ENCODE measurements at regions not wholly inside any gene's neighbourhood (a gene's known extent, or its start where the extent isn't known, plus 50 kb on each side); places are given as distances from the start of the nearest gene placed in this dataset.
A peak's percentile ranks its signal among the peaks of the same experiment; 100 is the strongest.
"Not testable (repeated sequence)": the region's sequence is repeated elsewhere in the genome, so short reads cannot be mapped to it uniquely, and the experiment has no call there.

DNA sequence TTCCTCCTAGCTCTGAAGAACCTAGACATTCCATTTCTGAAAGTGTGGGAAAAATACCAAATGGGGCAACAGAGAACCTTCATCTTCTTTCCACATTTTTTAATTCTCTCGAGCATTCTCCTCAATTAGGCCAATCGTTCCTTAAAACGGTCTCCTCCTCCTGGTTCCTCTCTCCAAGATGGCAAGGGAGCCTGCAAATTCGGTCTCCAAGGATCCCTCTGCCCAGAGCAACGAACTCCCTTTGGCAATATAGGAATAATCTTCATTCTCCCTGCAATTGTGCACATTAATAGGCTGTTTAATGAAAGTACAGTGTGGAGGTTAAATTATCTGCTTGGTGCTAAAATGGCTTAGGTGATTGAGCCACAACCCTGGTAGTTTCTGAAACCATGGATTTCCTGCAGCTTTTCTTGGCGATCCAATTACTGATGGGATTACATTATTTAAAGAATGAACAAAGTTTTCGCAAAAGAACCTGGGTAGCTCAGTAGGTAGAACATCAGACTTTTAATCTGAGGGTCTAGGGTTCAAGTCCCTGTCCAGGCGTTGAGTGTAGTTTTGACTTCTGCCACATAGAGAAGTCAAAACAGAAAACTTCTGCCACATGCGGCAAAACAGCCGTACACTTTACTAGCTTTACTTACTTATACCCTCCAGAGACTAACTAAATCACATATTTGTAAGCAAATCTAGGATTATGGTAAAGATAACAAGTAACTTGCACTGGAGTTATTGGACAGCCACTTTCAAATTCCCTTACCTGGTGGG, 102.9 kb upstream of the ZNF184 start:
- H3K36me3 ChIP-seq (ENCODE audit: insufficient read depth, low read depth, low read length): no peaks in the 10 kb centered on the region
- no peaks in the 10 kb centered on the region for H3K9me3 ChIP-seq (ENCODE audit: insufficient read depth, low read depth, low read length)
- H3K4me3 ChIP-seq (ENCODE audit: low read length): peak overlapping the region; percentile 53; the same call in 1 of the 2 replicates
- peaks cover 9% of the 10 kb centered on the region for H3K27me3 ChIP-seq (ENCODE audit: insufficient read depth, low read length)
- H3K4me1 ChIP-seq (ENCODE audit: insufficient read depth, low read length): no peaks in the 10 kb centered on the region
- H3K9ac ChIP-seq (ENCODE audit: low read depth, low read length): no peak overlapping the region
- no peak overlapping the region for H3K27ac ChIP-seq (ENCODE audit: low read length)

DNA sequence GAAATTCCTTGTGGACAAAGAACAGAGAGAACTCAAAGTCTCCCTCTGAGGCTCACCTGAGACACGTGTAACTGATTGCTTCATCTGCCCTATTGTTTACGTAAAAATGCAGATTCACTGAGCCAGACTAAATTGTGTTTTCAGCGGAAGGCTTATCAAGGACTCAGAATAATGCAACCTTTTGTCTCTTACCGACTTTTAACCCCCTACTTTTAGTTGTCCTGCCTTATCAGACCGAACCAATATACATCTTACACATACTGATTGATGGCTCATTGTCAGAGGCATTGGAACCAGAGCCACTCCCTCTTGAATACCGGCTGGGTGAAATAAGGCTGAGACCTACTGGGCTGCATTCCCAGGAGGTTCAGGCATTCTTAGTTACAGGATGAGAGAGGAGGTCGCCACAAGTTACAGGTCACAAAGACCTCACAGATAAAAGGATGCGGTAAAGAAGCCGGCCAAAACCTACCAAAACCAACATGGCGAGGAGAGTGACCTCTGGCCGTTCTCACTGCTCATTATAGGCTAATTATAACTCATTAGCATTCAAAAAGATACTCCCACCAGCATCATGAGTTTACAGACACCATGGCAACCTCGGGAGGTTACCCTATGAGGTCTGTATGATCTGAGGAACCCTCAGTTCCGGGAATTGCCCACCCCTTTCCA, 95.5 kb upstream of the ZNF184 start:
- Histone ChIP-seq H3K36me3 (ENCODE audit: insufficient read depth, low read depth, low read length) (no peaks in the 10 kb centered on the region), H3K4me3 (ENCODE audit: low read length) (peak overlapping the region; percentile 31), H3K4me1 (ENCODE audit: insufficient read depth, low read length) (no peaks in the 10 kb centered on the region), H3K9me3 (ENCODE audit: insufficient read depth, low read depth, low read length) (no peaks in the 10 kb centered on the region), H3K9ac (ENCODE audit: low read depth, low read length) (no peak overlapping the region), H3K27me3 (ENCODE audit: insufficient read depth, low read length) (peaks cover 31% of the 10 kb centered on the region), H3K27ac (ENCODE audit: low read length) (no peak overlapping the region)

DNA sequence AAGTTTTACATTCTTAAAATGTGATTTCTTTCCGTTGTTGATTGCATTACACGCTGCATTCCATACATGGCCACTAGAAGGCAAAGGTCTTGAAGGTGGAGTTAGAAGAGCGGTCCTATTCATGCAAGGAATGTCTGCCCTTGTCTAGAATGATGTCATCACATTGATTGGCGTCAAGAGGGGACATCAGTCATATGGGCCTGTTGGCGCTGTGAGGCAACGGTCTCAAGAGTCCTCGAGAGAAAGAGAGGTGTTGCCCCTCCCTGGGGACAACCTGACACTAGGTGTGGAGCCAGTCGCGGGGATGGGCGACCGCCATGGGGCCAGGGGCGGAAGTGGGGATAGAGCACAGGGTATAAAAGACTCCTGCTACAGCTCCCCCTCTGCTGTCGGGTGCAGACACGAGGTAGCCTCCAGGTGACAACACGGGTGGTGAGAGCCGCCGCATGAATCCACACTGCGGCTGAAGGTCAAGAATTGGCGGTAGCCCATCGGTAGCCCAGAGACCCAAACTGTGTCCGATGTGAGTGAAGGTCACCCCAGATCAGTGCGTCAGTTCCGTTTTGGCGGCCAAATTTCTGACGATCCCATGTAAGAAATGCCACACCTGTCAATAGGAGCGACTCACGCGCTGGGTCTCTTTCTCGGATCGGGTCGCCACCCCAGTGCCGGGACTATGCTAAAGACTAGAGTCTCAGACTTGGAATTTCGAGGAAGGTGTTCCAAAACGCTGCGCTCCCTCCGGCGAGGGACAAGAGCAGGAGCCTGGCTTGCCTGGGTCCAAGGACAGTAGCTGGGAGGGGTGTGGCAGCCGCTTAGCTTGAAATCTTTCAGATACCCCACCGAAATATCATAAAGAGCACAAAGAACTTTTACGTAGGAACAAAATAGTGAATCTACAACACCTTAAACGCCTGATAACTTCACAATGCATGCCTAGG, 93.2 kb upstream of the ZNF184 start:
- no peak overlapping the region for H3K27ac ChIP-seq (ENCODE audit: low read length)
- H3K36me3 ChIP-seq (ENCODE audit: insufficient read depth, low read depth, low read length): no peaks in the 10 kb centered on the region
- H3K9ac ChIP-seq (ENCODE audit: low read depth, low read length): peak overlapping the region; percentile 29; the same call in 1 of the 2 replicates
- peak overlapping the region; percentile 83 for H3K4me3 ChIP-seq (ENCODE audit: low read length)
- H3K4me1 ChIP-seq (ENCODE audit: insufficient read depth, low read length): no peaks in the 10 kb centered on the region
- no peaks in the 10 kb centered on the region for H3K9me3 ChIP-seq (ENCODE audit: insufficient read depth, low read depth, low read length)
- peaks cover 48% of the 10 kb centered on the region for H3K27me3 ChIP-seq (ENCODE audit: insufficient read depth, low read length)

DNA sequence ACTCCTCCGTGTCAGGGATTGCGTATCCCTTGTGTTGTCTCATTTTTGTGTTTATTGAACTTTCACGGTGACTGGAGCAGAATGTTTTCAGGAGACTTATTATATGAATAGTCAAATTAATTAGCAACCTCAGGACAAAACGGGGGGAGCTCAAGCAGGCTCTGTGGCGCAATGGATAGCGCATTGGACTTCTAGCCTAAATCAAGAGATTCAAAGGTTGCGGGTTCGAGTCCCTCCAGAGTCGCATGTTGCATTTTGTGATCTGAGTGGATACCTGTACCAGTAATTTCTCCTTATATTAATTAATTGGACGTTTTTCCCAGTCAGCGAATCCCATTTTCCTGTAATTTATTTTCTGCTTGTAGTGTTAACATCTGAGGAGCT, 89.1 kb upstream of the ZNF184 start:
- no peaks in the 10 kb centered on the region for H3K36me3 ChIP-seq (ENCODE audit: insufficient read depth, low read depth, low read length)
- H3K27ac ChIP-seq (ENCODE audit: low read length): no peak overlapping the region
- peak overlapping the region; percentile 67 for H3K4me3 ChIP-seq (ENCODE audit: low read length)
- peaks cover 83% of the 10 kb centered on the region for H3K27me3 ChIP-seq (ENCODE audit: insufficient read depth, low read length)
- H3K9me3 ChIP-seq (ENCODE audit: insufficient read depth, low read depth, low read length): no peaks in the 10 kb centered on the region
- no peaks in the 10 kb centered on the region for H3K4me1 ChIP-seq (ENCODE audit: insufficient read depth, low read length)
- no peak overlapping the region for H3K9ac ChIP-seq (ENCODE audit: low read depth, low read length)

DNA sequence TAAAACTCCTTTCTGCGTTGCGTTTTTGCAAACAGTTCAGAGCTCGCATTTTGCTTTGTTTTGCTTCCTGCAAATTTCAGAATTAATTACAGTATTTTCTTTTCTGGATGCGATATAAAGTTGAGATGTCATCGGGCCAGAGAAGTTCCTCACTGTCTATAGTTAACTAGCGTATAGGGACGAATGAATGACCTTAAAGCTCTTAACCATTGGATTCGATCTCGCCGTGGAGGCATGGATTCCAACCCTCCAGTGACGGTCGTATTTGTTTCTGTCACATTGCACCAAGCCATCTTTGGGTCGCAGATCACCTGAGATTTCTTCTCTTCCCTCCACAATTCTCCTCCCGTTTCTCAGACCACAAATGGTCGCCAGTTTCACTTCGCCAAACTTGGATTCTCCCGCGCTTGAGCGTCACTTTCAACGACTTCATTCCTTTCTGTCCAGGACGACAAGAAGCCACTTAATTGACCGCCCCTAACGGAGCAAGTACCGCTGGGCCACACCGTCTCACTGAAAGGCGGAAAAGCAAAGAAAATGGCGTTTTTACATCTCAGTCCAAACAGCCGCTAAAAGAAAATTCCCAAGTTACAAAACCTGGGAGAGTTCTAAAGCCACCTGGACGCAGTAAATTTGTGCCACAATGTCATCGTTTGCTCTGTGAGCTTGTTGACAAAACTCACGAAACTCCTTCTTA, 85.3 kb upstream of the ZNF184 start:
- H3K27ac ChIP-seq (ENCODE audit: low read length): no peak overlapping the region
- no peaks in the 10 kb centered on the region for H3K36me3 ChIP-seq (ENCODE audit: insufficient read depth, low read depth, low read length)
- no peaks in the 10 kb centered on the region for H3K4me1 ChIP-seq (ENCODE audit: insufficient read depth, low read length)
- H3K27me3 ChIP-seq (ENCODE audit: insufficient read depth, low read length): peaks cover 74% of the 10 kb centered on the region; the same call in 1 of the 2 replicates
- peak overlapping the region; percentile 76; the same call in 1 of the 2 replicates for H3K4me3 ChIP-seq (ENCODE audit: low read length)
- peak overlapping the region; percentile 57; the same call in 1 of the 2 replicates for H3K9ac ChIP-seq (ENCODE audit: low read depth, low read length)
- H3K9me3 ChIP-seq (ENCODE audit: insufficient read depth, low read depth, low read length): no peaks in the 10 kb centered on the region

DNA sequence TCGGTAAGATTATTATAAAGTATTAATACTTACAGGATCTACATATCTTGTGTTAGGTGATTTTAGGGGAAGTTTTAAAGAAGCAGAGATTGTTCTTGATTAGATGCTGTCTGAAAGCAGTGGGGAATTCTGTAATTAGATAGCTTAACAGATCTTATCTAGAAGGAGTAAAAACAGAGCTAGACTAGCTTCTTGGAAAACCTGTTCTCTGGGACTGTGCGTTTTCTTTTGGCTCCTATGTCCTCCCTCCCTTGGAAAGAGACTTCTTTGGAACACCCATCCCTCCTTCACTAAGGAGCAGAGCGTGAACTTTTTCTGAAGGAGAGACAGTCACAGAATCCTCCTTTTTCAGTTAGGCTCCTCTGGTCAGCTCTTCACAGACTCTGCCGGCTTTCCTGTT, 83.5 kb upstream of the ZNF184 start:
- H3K4me1 ChIP-seq (ENCODE audit: insufficient read depth, low read length): no peaks in the 10 kb centered on the region; the same call in 1 of the 2 replicates
- H3K27me3 ChIP-seq (ENCODE audit: insufficient read depth, low read length): peaks cover 60% of the 10 kb centered on the region; the same call in 1 of the 2 replicates
- no peak overlapping the region for H3K4me3 ChIP-seq (ENCODE audit: low read length)
- H3K27ac ChIP-seq (ENCODE audit: low read length): no peak overlapping the region
- no peaks in the 10 kb centered on the region for H3K36me3 ChIP-seq (ENCODE audit: insufficient read depth, low read depth, low read length)
- no peak overlapping the region for H3K9ac ChIP-seq (ENCODE audit: low read depth, low read length)
- no peaks in the 10 kb centered on the region for H3K9me3 ChIP-seq (ENCODE audit: insufficient read depth, low read depth, low read length)

DNA sequence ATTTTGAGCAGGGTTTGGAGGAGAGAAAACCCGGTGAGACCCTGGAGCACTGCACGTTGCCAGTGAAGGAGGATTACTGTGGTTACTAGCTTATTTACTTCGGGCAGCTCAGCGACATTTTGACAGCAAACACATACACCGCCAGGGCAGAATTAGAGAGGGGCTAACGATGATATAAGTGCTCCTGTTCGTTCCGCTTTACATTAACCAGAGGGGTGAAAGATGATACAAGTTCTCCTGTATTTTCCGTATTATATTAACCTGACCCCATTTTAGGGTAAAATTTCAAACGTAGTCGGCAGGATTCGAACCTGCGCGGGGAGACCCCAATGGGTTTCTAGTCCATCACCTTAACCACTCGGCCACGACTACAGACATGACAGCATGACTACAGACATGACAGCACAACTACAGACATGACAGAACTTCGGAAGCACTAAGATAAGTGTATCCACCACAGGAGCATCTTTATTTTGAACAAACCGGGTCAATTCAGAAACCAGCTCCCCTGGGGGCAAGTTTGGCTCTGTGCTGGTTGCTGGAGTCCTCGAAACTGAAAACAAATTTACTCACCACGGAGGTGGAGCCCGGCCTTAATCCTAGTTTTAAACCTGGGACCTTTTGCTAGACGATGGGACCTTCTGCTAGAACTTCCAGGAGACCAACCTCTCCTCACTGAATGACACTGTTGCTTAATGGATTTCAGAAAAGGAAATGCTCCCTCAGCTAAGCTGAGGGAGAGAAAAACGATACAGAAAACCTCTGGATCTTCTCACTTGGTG, 80.4 kb upstream of the ZNF184 start:
- no peaks in the 10 kb centered on the region; the same call in 1 of the 2 replicates for H3K4me1 ChIP-seq (ENCODE audit: insufficient read depth, low read length)
- peak overlapping the region; percentile 80; the same call in 1 of the 2 replicates for H3K9ac ChIP-seq (ENCODE audit: low read depth, low read length)
- no peak overlapping the region for H3K27ac ChIP-seq (ENCODE audit: low read length)
- H3K4me3 ChIP-seq (ENCODE audit: low read length): peak overlapping the region; percentile 87
- H3K36me3 ChIP-seq (ENCODE audit: insufficient read depth, low read depth, low read length): no peaks in the 10 kb centered on the region
- no peaks in the 10 kb centered on the region for H3K9me3 ChIP-seq (ENCODE audit: insufficient read depth, low read depth, low read length)
- peaks cover 30% of the 10 kb centered on the region; the same call in 1 of the 2 replicates for H3K27me3 ChIP-seq (ENCODE audit: insufficient read depth, low read length)

DNA sequence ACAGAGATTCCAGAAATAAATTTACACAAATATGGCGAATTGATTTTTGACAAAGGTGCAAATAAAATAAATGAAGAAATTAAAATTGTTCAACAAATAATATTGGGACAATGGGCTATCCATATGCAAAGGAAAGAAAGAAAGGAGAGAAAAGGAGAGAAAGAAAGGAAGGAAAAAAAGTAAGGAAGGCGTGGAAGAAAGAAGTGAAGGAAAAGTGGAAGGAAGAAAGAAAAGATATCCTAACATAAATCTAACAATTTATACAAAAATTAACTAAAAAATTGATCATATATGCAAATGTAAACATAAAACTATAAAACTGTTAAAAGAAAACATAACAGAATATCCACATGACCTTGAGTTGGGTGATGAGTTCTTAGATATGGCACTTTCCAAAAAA, 78.7 kb upstream of the ZNF184 start:
- H3K36me3 ChIP-seq (ENCODE audit: insufficient read depth, low read depth, low read length): no peaks in the 10 kb centered on the region
- peak overlapping the region; percentile 87 for H3K4me3 ChIP-seq (ENCODE audit: low read length)
- peak overlapping the region; percentile 80; the same call in 1 of the 2 replicates for H3K9ac ChIP-seq (ENCODE audit: low read depth, low read length)
- no peak overlapping the region for H3K27ac ChIP-seq (ENCODE audit: low read length)
- H3K4me1 ChIP-seq (ENCODE audit: insufficient read depth, low read length): no peaks in the 10 kb centered on the region; the same call in 1 of the 2 replicates
- peaks cover 22% of the 10 kb centered on the region; the same call in 1 of the 2 replicates for H3K27me3 ChIP-seq (ENCODE audit: insufficient read depth, low read length)
- H3K9me3 ChIP-seq (ENCODE audit: insufficient read depth, low read depth, low read length): no peaks in the 10 kb centered on the region

DNA sequence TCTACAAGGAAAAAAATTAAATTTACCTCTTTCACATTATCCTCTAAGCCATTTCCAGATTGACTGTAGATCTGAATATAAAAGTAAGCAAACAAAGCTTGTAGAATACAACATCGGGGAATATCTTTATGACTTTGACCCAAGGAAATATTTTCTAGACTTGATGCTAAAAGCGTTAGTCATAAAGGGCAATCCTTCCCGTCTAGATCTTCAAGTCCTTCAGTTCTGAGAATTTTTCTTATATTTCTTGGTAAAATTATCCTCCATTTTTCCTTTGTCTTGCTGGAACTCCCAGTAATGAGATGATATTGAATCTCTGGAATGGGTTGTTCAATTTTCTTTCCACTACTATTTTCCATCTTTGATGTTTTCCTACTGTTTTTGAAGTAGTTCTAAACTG, 77.8 kb upstream of the ZNF184 start:
- H3K4me3 ChIP-seq (ENCODE audit: low read length): no peak overlapping the region
- peaks cover 3% of the 10 kb centered on the region; the same call in 1 of the 2 replicates for H3K4me1 ChIP-seq (ENCODE audit: insufficient read depth, low read length)
- no peak overlapping the region for H3K9ac ChIP-seq (ENCODE audit: low read depth, low read length)
- H3K9me3 ChIP-seq (ENCODE audit: insufficient read depth, low read depth, low read length): no peaks in the 10 kb centered on the region
- H3K27ac ChIP-seq (ENCODE audit: low read length): no peak overlapping the region
- H3K27me3 ChIP-seq (ENCODE audit: insufficient read depth, low read length): peaks cover 23% of the 10 kb centered on the region; the same call in 1 of the 2 replicates
- no peaks in the 10 kb centered on the region for H3K36me3 ChIP-seq (ENCODE audit: insufficient read depth, low read depth, low read length)

DNA sequence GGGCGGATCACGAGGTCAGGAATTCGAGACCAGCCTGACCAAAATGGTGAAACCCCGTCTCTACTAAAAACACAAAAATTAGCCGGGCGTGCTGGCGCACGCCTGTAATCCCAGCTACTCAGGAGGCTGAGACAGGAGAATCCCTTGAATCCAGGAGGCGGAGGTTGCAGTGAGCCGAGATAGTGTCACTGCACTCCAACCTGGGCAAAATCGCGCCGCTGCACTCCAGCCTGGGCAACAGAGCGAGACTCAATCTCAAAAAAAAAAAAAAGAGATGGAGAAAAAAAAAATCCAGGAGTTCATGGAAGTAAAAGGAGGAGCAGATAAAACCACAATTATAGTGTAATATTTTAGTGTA, 76.3 kb upstream of the ZNF184 start:
- H3K36me3 ChIP-seq (ENCODE audit: insufficient read depth, low read depth, low read length); H3K27ac ChIP-seq (ENCODE audit: low read length); H3K9ac ChIP-seq (ENCODE audit: low read depth, low read length); H3K9me3 ChIP-seq (ENCODE audit: insufficient read depth, low read depth, low read length); H3K4me1 ChIP-seq (ENCODE audit: insufficient read depth, low read length); H3K4me3 ChIP-seq (ENCODE audit: low read length): not testable (repeated sequence)
- peaks cover 36% of the 10 kb centered on the region; the same call in 1 of the 2 replicates for H3K27me3 ChIP-seq (ENCODE audit: insufficient read depth, low read length)
